Heart left ventricle (tissue), 16 donors: ENCODE measurements at regions not wholly inside any gene's neighbourhood (a gene's known extent, or its start where the extent isn't known, plus 50 kb on each side); places are given as distances from the start of the nearest gene placed in this dataset.

ENCODE experiments used
- ATAC-seq, 4 donors: fragments of 200-7000 bp; cut with Tn5 transposase; one replicate each; pipeline ENCODE4 v1.9.1; 2020 to 2022; ENCODE audit warnings: moderate library complexity in 4 of 4, mild to moderate bottlenecking in 3 of 4, moderate number of reproducible peaks in 1 of 4
- DNase-seq, 5 donors: peaks; one replicate each; pipeline ENCODE4 v3.0.0-alpha.2; 2020
- H3K27ac ChIP-seq, 12 donors: fragments of 200-600 bp; sonication (generic) in 4 of 12; one replicate each; pipeline versions ENCODE4 v1.5.0 to v1.8.0; 2016 to 2022; ENCODE audit warnings: mild to moderate bottlenecking in 2 of 12
- H3K27me3 ChIP-seq, 9 donors: fragments of 200-600 bp; sonication (generic) in 2 of 9; one replicate each; pipeline versions ENCODE4 v1.5.1 to v1.8.0; 2016 to 2022; ENCODE audit warnings: mild to moderate bottlenecking in 3 of 9
- H3K36me3 ChIP-seq, 9 donors: fragments of 200-600 bp; sonication (generic) in 2 of 9; one replicate each; pipeline versions ENCODE4 v1.5.0 to v1.8.0; 2018 to 2022; ENCODE audit warnings: mild to moderate bottlenecking in 2 of 9
- H3K4me1 ChIP-seq, 12 donors: fragments of 200-600 bp; sonication (generic) in 4 of 12; one replicate each; pipeline versions ENCODE4 v1.5.0 to v1.8.0; 2016 to 2022; ENCODE audit warnings: mild to moderate bottlenecking in 3 of 12
- H3K4me3 ChIP-seq, 12 donors: fragments of 200-600 bp; sonication (generic) in 4 of 12; one replicate each; pipeline versions ENCODE4 v1.5.0 to v1.8.0; 2017 to 2022; ENCODE audit warnings: mild to moderate bottlenecking in 9 of 12, moderate library complexity in 4 of 12
- H3K9me3 ChIP-seq, 12 donors: fragments of 200-600 bp; sonication (generic) in 4 of 12; one replicate each; pipeline versions ENCODE4 v1.5.0 to v1.8.0; 2016 to 2022; ENCODE audit warnings: mild to moderate bottlenecking in 1 of 12
- CTCF ChIP-seq, 12 donors: fragments of 200-600 bp; sonication (generic) in 4 of 12; IDR thresholded peaks; one replicate each; pipeline versions ENCODE4 v1.5.0 to v1.8.0; 2018 to 2022; ENCODE audit warnings: antibody characterized with exemption in 12 of 12, mild to moderate bottlenecking in 5 of 12
- POLR2A ChIP-seq, 2 donors: fragments of 450-650 bp; IDR thresholded peaks; one replicate each; pipeline ENCODE4 v1.6.1; 2017; ENCODE audit warnings: antibody characterized with exemption in 2 of 2, mild to moderate bottlenecking in 2 of 2, moderate library complexity in 2 of 2
- WGBS, 4 donors: extraction: QIAGEN DNeasy Blood & Tissue Kit in 2 of 4; methylation state at CpG; one replicate each; pipeline versions ENCODE4 v1.1.5 to v1.1.7; 2013 to 2018; 5-methylcytosine and 5-hydroxymethylcytosine counted together
- intact Hi-C, 10 donors: fragments of 100-400 bp; cut with DNase I; formaldehyde crosslinking; loops; one replicate each; pipeline versions ENCODE4 v1.11.1 to v1.14.2; 2022
- donor health status: ischemic (EF 13 %, LVEDD 7.1; RV severe dilation, severe dysfunction).
- donor health status: healthy with polysubstance abuse.
- donor health status: DM: no; HTN: yes; CAD: no.
- donor health status: DM: no; HTN: no; CAD: no.
- donor health status: ischemic (EF 25% LVEDD 6.9; RV normal size, moderate dysfunction).
- donor health status: ischemic (EF 25% LVEDD 5.7; RV mildly dilated, moderate dysfunction).
- donor health status: healthy.
- donor health status: DM: yes; HTN: yes; CAD: no.
- donor health status: ischemic (EF 35%, LVEDD 5.7; RV mildly dilated, moderate dysfunction).
- donor health status: nonischemic (EF 11% LVEDD 7.7; RV severe dilation, severe dysfunction).
- donor health status: DM: yes; HTN: yes; CAD: no.
- donor health status: PGD.
- donor health status: ischemic (EF 29% LVEDD 5.4; RV normal size, mild dysfunction).
- donor health status: nonischemic (EF 23%, LVEDD 6.1; RV moderate dilation, normal function).

- Histone ChIP-seq H3K4me1 (peaks cover 0 to 7% (median 0%) of the 10 kb centered on the region in 12 donors), H3K9me3 (no peaks in the 10 kb centered on the region), H3K36me3 (no peaks in the 10 kb centered on the region), H3K27ac (peak overlapping the region in 1 of 12 donors; percentile 61), H3K27me3 (peaks cover 0 to 8% (median 0%) of the 10 kb centered on the region in 9 donors), H3K4me3 (no peak overlapping the region)
- DNase-seq, result no peak
- 74 to 85% (median 78%) methylated on average over 7 of the region's 7 CpGs for whole genome bisulfite sequencing, 4 donors
- intact Hi-C loops, result loop anchor here (1.0 to 5.0 kb wide), 11 partner anchors 133 to 463 kb away; no protein-coding TSS in a partner anchor
- ATAC-seq, result no peak
- no peak for TF ChIP-seq POLR2A (IDR thresholded peaks at IDR 0.05)
- TF ChIP-seq CTCF (IDR thresholded peaks at IDR 0.05), result no peak
These were observed 163.8 kb upstream of the NPVF start for GRCh38 chr7:25391961-25392587.

GRCh38 chr7:25392588-25393338, 164.5 kb upstream of the NPVF start:
- intact Hi-C loops, result loop anchor here in 9 of 10 donors (2.0 to 5.0 kb wide), 8 partner anchors 170 to 462 kb away; no protein-coding TSS in a partner anchor
- Histone ChIP-seq H3K4me1 (peaks cover 0 to 7% (median 0%) of the 10 kb centered on the region in 12 donors), H3K27ac (peak overlapping the region in 1 of 12 donors; percentile 61), H3K9me3 (no peaks in the 10 kb centered on the region), H3K4me3 (no peak overlapping the region), H3K27me3 (peaks cover 0 to 8% (median 0%) of the 10 kb centered on the region in 9 donors), H3K36me3 (no peaks in the 10 kb centered on the region)
- DNase-seq (no peak), ATAC-seq (peak in 1 of 4 donors; percentile 32)
- 73 to 89% (median 79%) methylated on average over 9 to 10 of the region's 10 CpGs for WGBS, 4 donors
- TF ChIP-seq CTCF (IDR thresholded peaks at IDR 0.05) (no peak), POLR2A (IDR thresholded peaks at IDR 0.05) (no peak)

- Histone ChIP-seq H3K36me3 (no peaks in the 10 kb centered on the region), H3K4me1 (peaks cover 0 to 7% (median 0%) of the 10 kb centered on the region in 12 donors), H3K9me3 (no peaks in the 10 kb centered on the region), H3K27ac (no peak overlapping the region), H3K4me3 (no peak overlapping the region), H3K27me3 (peaks cover 0 to 2% (median 0%) of the 10 kb centered on the region in 9 donors)
- DNase-seq (no peak), ATAC-seq (no peak)
- TF ChIP-seq CTCF (IDR thresholded peaks at IDR 0.05), result no peak
- no peak for TF ChIP-seq POLR2A (IDR thresholded peaks at IDR 0.05)
- 84 to 89% (median 85%) methylated on average over 4 to 5 of the region's 5 CpGs for WGBS, 4 donors
- intact Hi-C loops, result no loop called here
These were observed 167.7 kb upstream of the NPVF start for GRCh38 chr7:25395976-25396375.

GRCh38 chr7:25396668-25397067, 168.4 kb upstream of the NPVF start:
- no peak for TF ChIP-seq CTCF (IDR thresholded peaks at IDR 0.05)
- no peak for TF ChIP-seq POLR2A (IDR thresholded peaks at IDR 0.05)
- no peak overlapping the region for H3K4me3 ChIP-seq
- H3K36me3 ChIP-seq, result no peaks in the 10 kb centered on the region
- WGBS, 4 donors, result 86 to 93% (median 90%) methylated on average over 3 of the region's 3 CpGs
- no peaks in the 10 kb centered on the region for H3K9me3 ChIP-seq
- no peak overlapping the region for H3K27ac ChIP-seq
- intact Hi-C loops, result no loop called here
- H3K27me3 ChIP-seq, result peaks cover 0 to 2% (median 0%) of the 10 kb centered on the region in 9 donors
- DNase-seq (no peak), ATAC-seq (no peak)
- H3K4me1 ChIP-seq, result peaks cover 0 to 7% (median 0%) of the 10 kb centered on the region in 12 donors
